GM23338 (cell line): ENCODE measurements at regions not wholly inside any gene's neighbourhood (a gene's known extent, or its start where the extent isn't known, plus 50 kb on each side); places are given as distances from the start of the nearest gene placed in this dataset.
"Not testable (repeated sequence)": the region's sequence is repeated elsewhere in the genome, so short reads cannot be mapped to it uniquely, and the experiment has no call there.

ENCODE experiments used
- ATAC-seq: fragments of 200-7000 bp; cut with Tn5 transposase; 3 replicates; pipeline ENCODE4 v1.9.1; 2020
- DNase-seq: peaks from one replicate; pipeline ENCODE4 v3.0.0-alpha.2; 2015; ENCODE audit warnings: low spot score
- H2AFZ ChIP-seq: fragments of 200-600 bp; sonication (generic); 2 replicates; pipeline ENCODE4 v1.8.0; 2016; ENCODE audit warnings: antibody characterized with exemption, mild to moderate bottlenecking, moderate library complexity
- H3F3A ChIP-seq: fragments of 200-600 bp; sonication (generic); replicated peaks from 2 replicates; pipeline ENCODE4 v1.8.0; 2017; ENCODE audit warnings: antibody characterized with exemption, mixed run types, low read depth
- H3K27ac ChIP-seq: fragments of 200-600 bp; sonication (generic); 2 replicates; pipeline ENCODE4 v1.6.1; 2016; ENCODE audit warnings: low read depth
- H3K27me3 ChIP-seq: fragments of 200-600 bp; sonication (generic); 2 replicates; pipeline ENCODE4 v1.8.0; 2016; ENCODE audit warnings: mild to moderate bottlenecking, mixed run types, moderate library complexity; ENCODE audit not compliant: insufficient read depth
- H3K36me3 ChIP-seq: fragments of 200-600 bp; sonication (generic); 2 replicates; pipeline ENCODE4 v1.8.0; 2016; ENCODE audit warnings: mild to moderate bottlenecking; ENCODE audit not compliant: insufficient read depth
- H3K4me1 ChIP-seq: fragments of 200-600 bp; sonication (generic); 2 replicates; pipeline ENCODE4 v1.8.0; 2016; ENCODE audit warnings: mild to moderate bottlenecking, moderate library complexity; ENCODE audit not compliant: insufficient read depth
- H3K4me2 ChIP-seq: fragments of 200-600 bp; sonication (generic); 2 replicates; pipeline ENCODE4 v1.7.1; 2017; ENCODE audit warnings: mixed run types
- H3K4me3 ChIP-seq: fragments of 200-600 bp; sonication (generic); 2 replicates; pipeline ENCODE4 v1.6.1; 2016; ENCODE audit warnings: mixed run types
- H3K79me2 ChIP-seq: fragments of 200-600 bp; sonication (generic); replicated peaks from 2 replicates; pipeline ENCODE4 v1.8.0; 2017; ENCODE audit warnings: mild to moderate bottlenecking; ENCODE audit not compliant: insufficient read depth
- H3K9me2 ChIP-seq: fragments of 200-600 bp; sonication (generic); 2 replicates; pipeline ENCODE4 v1.8.0; 2017; ENCODE audit not compliant: insufficient read depth
- H4K20me1 ChIP-seq: fragments of 200-600 bp; sonication (generic); replicated peaks from 2 replicates; pipeline ENCODE4 v1.8.0; 2017; ENCODE audit warnings: mild to moderate bottlenecking; ENCODE audit not compliant: insufficient read depth
- H3K27ac Mint-ChIP-seq: 2 replicates; pipeline ENCODE4 v1.8.0; 2020; ENCODE audit warnings: inconsistent platforms, mild to moderate bottlenecking, moderate library complexity, mixed read lengths
- H3K27me3 Mint-ChIP-seq: 3 replicates; pipeline ENCODE4 v1.8.0; 2022; ENCODE audit warnings: low read depth, mild to moderate bottlenecking, moderate library complexity, mixed read lengths, inconsistent platforms; ENCODE audit not compliant: insufficient read depth, poor library complexity
- H3K36me3 Mint-ChIP-seq: 3 replicates; pipeline ENCODE4 v1.8.0; 2021; ENCODE audit warnings: low read depth, mild to moderate bottlenecking, inconsistent platforms, moderate library complexity, mixed read lengths
- H3K4me1 Mint-ChIP-seq: 3 replicates; pipeline ENCODE4 v1.8.0; 2020; ENCODE audit warnings: mild to moderate bottlenecking, inconsistent platforms, mixed read lengths
- H3K4me3 Mint-ChIP-seq: 3 replicates; pipeline ENCODE4 v1.8.0; 2021; ENCODE audit warnings: moderate library complexity, mild to moderate bottlenecking, inconsistent platforms, mixed read lengths
- H3K9me3 Mint-ChIP-seq: 3 replicates; pipeline ENCODE4 v1.8.0; 2020; ENCODE audit warnings: moderate library complexity, mild to moderate bottlenecking, inconsistent platforms, mixed read lengths
- CREB1 ChIP-seq: fragments of 250-450 bp; sonication (Bioruptor Pico); IDR thresholded peaks from 2 replicates; pipeline ENCODE4 v1.5.0; 2020; ENCODE audit warnings: low read depth, mild to moderate bottlenecking, moderate library complexity
- EZH2 ChIP-seq: fragments of 200-600 bp; sonication (generic); IDR thresholded peaks from one replicate; pipeline ENCODE4 v1.8.0; 2017; ENCODE audit warnings: antibody characterized with exemption, mild to moderate bottlenecking, low read depth; ENCODE audit not compliant: unreplicated experiment
- EZH2phosphoT487 ChIP-seq: fragments of 200-600 bp; sonication (generic); IDR thresholded peaks from one replicate; pipeline ENCODE4 v1.8.1; 2018; ENCODE audit warnings: antibody characterized with exemption; ENCODE audit not compliant: unreplicated experiment
- JUNB ChIP-seq: IDR thresholded peaks from one replicate; pipeline ENCODE4 v1.6.1; 2016; ENCODE audit warnings: antibody characterized with exemption; ENCODE audit not compliant: unreplicated experiment
- NANOG ChIP-seq: IDR thresholded peaks from 2 replicates; pipeline ENCODE4 v1.6.1; 2016; ENCODE audit warnings: antibody characterized with exemption, borderline replicate concordance
- POLR2AphosphoS5 ChIP-seq: IDR thresholded peaks from 2 replicates; pipeline ENCODE4 v1.6.1; 2016; ENCODE audit warnings: antibody characterized with exemption, low read depth
- REST ChIP-seq: IDR thresholded peaks from one replicate; pipeline ENCODE4 v1.6.1; 2018; ENCODE audit warnings: antibody characterized with exemption; ENCODE audit not compliant: unreplicated experiment
- STAT1 ChIP-seq: IDR thresholded peaks from one replicate; pipeline ENCODE4 v1.6.1; 2016; ENCODE audit warnings: antibody characterized with exemption; ENCODE audit not compliant: unreplicated experiment
- ZNF114 ChIP-seq: fragments of 250-450 bp; sonication (Bioruptor Pico); IDR thresholded peaks from 2 replicates; pipeline ENCODE4 v1.5.0; 2020; ENCODE audit warnings: mild to moderate bottlenecking, moderate library complexity
- ZNF331 ChIP-seq: fragments of 250-450 bp; sonication (Bioruptor Pico); IDR thresholded peaks from 2 replicates; pipeline ENCODE4 v1.5.0; 2020; ENCODE audit warnings: low read depth, mild to moderate bottlenecking, moderate library complexity

- Histone ChIP-seq H3F3A (no peaks in the 10 kb centered on the region), H2AFZ (no peak overlapping the region), H3K4me3 (no peak overlapping the region), H3K27ac (no peak overlapping the region), H3K79me2 (no peaks in the 10 kb centered on the region), H3K27me3 (no peaks in the 10 kb centered on the region), H3K9me2 (no peaks in the 10 kb centered on the region; the same call in 1 of the 2 replicates), H3K4me2 (no peak overlapping the region), H4K20me1 (no peaks in the 10 kb centered on the region), H3K4me1 (no peaks in the 10 kb centered on the region), H3K36me3 (no peaks in the 10 kb centered on the region)
- peaks cover 2% of the 10 kb centered on the region; the same call in 1 of the 3 replicates for H3K9me3 Mint-ChIP-seq
- H3K4me3 Mint-ChIP-seq = no peak overlapping the region
- H3K36me3 Mint-ChIP-seq = no peaks in the 10 kb centered on the region
- ATAC-seq (no peak), DNase-seq (no peak)
- no peaks in the 10 kb centered on the region for H3K27me3 Mint-ChIP-seq
- TF ChIP-seq EZH2 (no peak), ZNF114 (no peak)
- H3K27ac Mint-ChIP-seq = no peak overlapping the region
- no peaks in the 10 kb centered on the region for H3K4me1 Mint-ChIP-seq
Measured at GRCh38 chr7:8871716-8872115, 438.3 kb downstream of the NXPH1 start.

GRCh38 chr7:8881916-8882315 lies 448.5 kb downstream of the NXPH1 start:
- Histone ChIP-seq H3K9me2 (no peaks in the 10 kb centered on the region), H3K4me2 (no peak overlapping the region), H3K79me2 (no peaks in the 10 kb centered on the region), H3K27me3 (no peaks in the 10 kb centered on the region), H3K4me1 (no peaks in the 10 kb centered on the region), H3K36me3 (no peaks in the 10 kb centered on the region), H4K20me1 (no peaks in the 10 kb centered on the region), H3F3A (no peaks in the 10 kb centered on the region), H3K27ac (no peak overlapping the region), H2AFZ (peak overlapping the region; percentile 30; the same call in 1 of the 2 replicates), H3K4me3 (no peak overlapping the region)
- no peak for TF ChIP-seq EZH2phosphoT487
- no peak for TF ChIP-seq STAT1
- Mint-ChIP-seq H3K4me1 (peaks cover 3% of the 10 kb centered on the region; the same call in 1 of the 3 replicates), H3K9me3 (peaks cover 7% of the 10 kb centered on the region; the same call in 1 of the 3 replicates), H3K36me3 (no peaks in the 10 kb centered on the region), H3K27me3 (peaks cover 1% of the 10 kb centered on the region), H3K4me3 (no peak overlapping the region), H3K27ac (peak overlapping the region; percentile 3; the same call in 1 of the 2 replicates)
- DNase-seq = peak; percentile 9
- no peak for ATAC-seq

- DNase-seq = no peak
- no peaks in the 10 kb centered on the region for H3K36me3 ChIP-seq
- H3F3A ChIP-seq = no peaks in the 10 kb centered on the region
- ATAC-seq = no peak
- TF ChIP-seq REST (no peak), EZH2 (no peak), POLR2AphosphoS5 (no peak), CREB1 (CRISPR knock-in tag) (no peak), JUNB (no peak), STAT1 (no peak), ZNF114 (no peak), NANOG (no peak), ZNF331 (no peak), EZH2phosphoT487 (no peak)
- peaks cover 7% of the 10 kb centered on the region; the same call in 2 of the 3 replicates for H3K9me3 Mint-ChIP-seq
- H3K27me3 Mint-ChIP-seq = peaks cover 1% of the 10 kb centered on the region
- H3K27ac ChIP-seq = no peak overlapping the region
- no peak overlapping the region for H2AFZ ChIP-seq
- no peaks in the 10 kb centered on the region for H3K79me2 ChIP-seq
- peaks cover 5% of the 10 kb centered on the region for H3K36me3 Mint-ChIP-seq
- no peak overlapping the region for H3K27ac Mint-ChIP-seq
- H3K9me2 ChIP-seq = no peaks in the 10 kb centered on the region
- no peak overlapping the region for H3K4me3 ChIP-seq
- H4K20me1 ChIP-seq = no peaks in the 10 kb centered on the region
- H3K4me1 ChIP-seq = no peaks in the 10 kb centered on the region
- no peak overlapping the region for H3K4me3 Mint-ChIP-seq
- H3K27me3 ChIP-seq = no peaks in the 10 kb centered on the region
- H3K4me2 ChIP-seq = no peak overlapping the region
- H3K4me1 Mint-ChIP-seq = peaks cover 3% of the 10 kb centered on the region; the same call in 2 of the 3 replicates
Measured at GRCh38 chr7:8885480-8886000, 452.1 kb downstream of the NXPH1 start.

- H3K9me3 Mint-ChIP-seq = peaks cover 10% of the 10 kb centered on the region; the same call in 2 of the 3 replicates
- not testable (repeated sequence) for H3K4me1 ChIP-seq, H3K4me3 ChIP-seq, H2AFZ ChIP-seq, H3K27ac ChIP-seq, H3K27ac Mint-ChIP-seq, H3K27me3 Mint-ChIP-seq, H3K4me1 Mint-ChIP-seq, H3K36me3 ChIP-seq, H3K4me3 Mint-ChIP-seq, H3K79me2 ChIP-seq, DNase-seq, H4K20me1 ChIP-seq, H3K27me3 ChIP-seq, H3K4me2 ChIP-seq, H3F3A ChIP-seq, H3K9me2 ChIP-seq, ATAC-seq
- H3K36me3 Mint-ChIP-seq = peaks cover 10% of the 10 kb centered on the region
Measured at GRCh38 chr7:8890346-8890745, 456.9 kb downstream of the NXPH1 start.
